Coronary artery (tissue), 2 donors: ENCODE measurements at regions not wholly inside any gene's neighbourhood (a gene's known extent, or its start where the extent isn't known, plus 50 kb on each side); places are given as distances from the start of the nearest gene placed in this dataset.

Source experiments
- DNase-seq: peaks from one replicate; pipeline ENCODE4 v3.0.0-alpha.2; 2017; ENCODE audit warnings: low spot score
- H3K27ac ChIP-seq, 2 donors: fragments of 200-600 bp; sonication (generic); one replicate each; pipeline ENCODE4 v1.5.1; 2016 to 2019
- H3K4me3 ChIP-seq: fragments of 200-600 bp; sonication (generic); 2 replicates; pipeline ENCODE4 v1.5.1; 2016; ENCODE audit warnings: mild to moderate bottlenecking, moderate library complexity
- CTCF ChIP-seq: fragments of 200-600 bp; sonication (generic); IDR thresholded peaks from one replicate; pipeline ENCODE4 v1.5.1; 2019; ENCODE audit warnings: antibody characterized with exemption

DNA sequence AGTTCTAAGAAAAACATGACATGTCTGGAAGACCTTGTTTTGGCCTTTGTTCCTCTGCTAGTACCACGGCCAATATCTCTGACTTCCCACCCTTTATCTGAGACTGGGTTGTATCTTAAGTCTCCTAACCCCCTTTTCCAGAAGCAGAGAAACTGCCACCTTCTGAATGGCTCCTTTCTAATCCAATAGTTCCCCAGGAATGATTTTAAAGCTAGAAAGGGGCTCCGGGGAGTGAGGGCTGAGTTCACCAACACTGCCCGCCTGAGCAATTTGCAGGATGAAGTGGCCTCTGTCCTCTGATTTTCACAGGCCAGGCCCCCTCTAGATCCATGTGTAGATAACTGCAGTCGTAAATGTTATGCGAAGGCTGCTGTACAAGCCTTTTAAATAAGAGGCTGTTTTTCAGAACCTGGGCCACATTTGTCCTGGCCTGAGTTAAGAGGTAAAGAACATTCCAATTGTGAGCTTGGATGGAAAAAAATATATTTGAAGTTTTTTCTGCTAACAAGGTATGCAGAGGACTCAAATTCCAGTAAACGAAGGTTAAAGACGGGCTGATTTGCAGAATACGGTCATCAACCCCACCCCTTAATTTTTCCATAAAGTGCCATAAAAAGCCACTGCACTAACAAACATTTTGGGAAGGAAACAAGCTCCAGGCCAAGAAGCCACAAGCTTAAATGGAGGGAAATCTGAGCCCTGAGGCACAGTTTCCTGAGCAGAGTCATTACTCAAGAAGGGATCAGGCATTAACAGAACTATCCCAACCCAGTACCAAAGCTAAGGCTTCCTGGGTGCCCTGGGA lies 117.0 kb upstream of the MAF start:
- no peak for TF ChIP-seq CTCF
- H3K27ac ChIP-seq = peak overlapping the region; percentile 56 to 69
- no peak for DNase-seq
- H3K4me3 ChIP-seq = no peak overlapping the region

DNA sequence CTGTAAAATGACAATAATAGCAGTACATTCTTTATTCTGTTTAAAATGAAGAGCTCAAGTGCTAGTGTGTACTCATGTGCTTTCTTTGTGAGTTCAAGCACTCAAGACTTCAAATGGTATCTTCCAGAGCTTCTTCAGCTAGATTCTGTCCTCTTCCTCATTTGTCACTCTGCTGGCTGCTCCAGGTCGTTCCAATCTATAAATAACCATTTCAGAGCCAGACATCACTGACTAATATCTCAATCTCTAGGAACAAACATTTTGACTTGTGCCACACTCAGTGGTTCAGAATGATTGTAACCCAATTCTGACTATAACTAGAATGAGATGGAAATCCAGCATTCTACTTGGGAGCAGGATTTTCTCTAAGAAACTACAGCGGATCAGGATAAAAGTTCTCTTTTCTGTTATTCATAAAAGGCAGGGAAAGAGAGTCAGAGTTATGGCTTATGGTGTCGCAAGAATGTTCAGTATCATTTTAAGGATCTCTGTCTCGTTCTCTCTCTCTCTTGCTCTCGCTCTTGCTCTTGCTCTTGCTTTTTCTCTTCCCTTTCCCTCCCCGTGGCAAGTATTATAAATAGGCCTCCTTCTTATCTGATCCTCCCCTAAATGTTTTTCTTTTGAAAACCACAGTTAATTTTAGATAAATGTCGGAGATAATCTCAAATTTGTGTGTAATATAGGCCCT lies 116.3 kb upstream of the MAF start:
- no peak for DNase-seq
- no peak overlapping the region for H3K4me3 ChIP-seq
- TF ChIP-seq CTCF = no peak
- peak overlapping the region; percentile 56 to 69 for H3K27ac ChIP-seq

GRCh38 chr16:79715061-79715460 lies 114.5 kb upstream of the MAF start:
- no peak for TF ChIP-seq CTCF
- H3K4me3 ChIP-seq = no peak overlapping the region
- no peak for DNase-seq
- peak overlapping the region; percentile 60 to 76 for H3K27ac ChIP-seq

DNA sequence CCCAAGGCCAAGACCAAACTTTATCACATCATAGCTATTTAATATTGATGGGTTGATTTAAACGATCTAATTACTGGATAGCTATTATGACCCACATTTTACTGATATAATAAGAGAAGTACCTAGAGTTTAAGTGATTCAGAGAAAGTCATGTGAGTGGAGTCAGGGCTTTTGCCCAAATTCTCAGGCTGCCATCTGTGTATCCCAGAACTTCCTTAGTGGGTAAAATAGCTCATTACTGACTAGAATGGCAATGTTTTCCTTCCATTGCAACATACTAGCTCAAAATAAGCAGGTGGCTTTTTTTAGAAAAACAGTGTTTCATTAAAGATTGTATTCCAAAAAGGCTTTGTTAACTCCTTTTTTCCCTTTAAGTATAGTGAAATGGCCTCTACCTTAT lies 113.9 kb upstream of the MAF start:
- Histone ChIP-seq H3K27ac (peak overlapping the region; percentile 60 to 76), H3K4me3 (no peak overlapping the region)
- DNase-seq = no peak
- TF ChIP-seq CTCF = no peak

DNA sequence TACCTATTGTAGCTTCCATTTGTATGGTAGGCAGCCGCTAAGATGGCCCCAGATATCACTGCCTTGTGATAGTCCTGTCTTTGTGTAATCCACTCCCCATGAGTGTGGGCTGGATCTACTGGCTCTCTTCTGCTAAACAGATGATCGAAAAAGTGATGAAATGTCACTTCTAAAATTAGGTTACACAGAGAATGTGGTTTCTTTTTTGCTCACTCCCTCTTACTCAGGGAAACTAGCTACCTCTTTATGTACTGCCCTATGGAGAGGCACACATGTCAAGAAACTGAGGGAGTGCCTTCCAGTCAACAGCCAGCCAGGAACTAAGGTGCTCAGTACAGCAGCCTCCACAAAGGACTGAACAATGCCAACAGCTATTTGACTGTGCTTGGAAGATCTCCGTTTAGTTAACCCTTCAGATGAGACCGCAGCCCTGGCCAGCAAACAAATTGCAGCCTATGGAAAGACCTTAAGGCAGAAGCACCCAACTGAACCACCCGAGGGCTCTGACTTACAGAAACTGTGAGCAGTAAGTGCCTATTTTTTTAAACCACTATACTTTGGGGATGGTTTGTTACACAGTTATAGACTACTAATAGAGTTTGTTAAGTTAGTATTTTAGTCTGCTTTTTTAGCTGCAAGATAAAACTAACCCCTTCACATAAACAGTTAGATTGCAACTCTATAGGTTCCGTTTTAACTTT lies 113.2 kb upstream of the MAF start:
- Histone ChIP-seq H3K4me3 (no peak overlapping the region), H3K27ac (peak overlapping the region; percentile 60 to 76)
- TF ChIP-seq CTCF = no peak
- no peak for DNase-seq

GRCh38 chr16:79712276-79712675 lies 111.7 kb upstream of the MAF start:
- no peak for DNase-seq
- TF ChIP-seq CTCF = no peak
- H3K4me3 ChIP-seq = no peak overlapping the region
- H3K27ac ChIP-seq = no peak overlapping the region
